HEK293 (cell line): ENCODE measurements at regions not wholly inside any gene's neighbourhood (a gene's known extent, or its start where the extent isn't known, plus 50 kb on each side); places are given as distances from the start of the nearest gene placed in this dataset.

Experiments
- CTCF ChIA-PET: fragments of 350-600 bp; formaldehyde crosslinking; extraction: SDS; loops from one replicate; lab custom pipeline; 2021; ENCODE audit warnings: antibody characterized with exemption; lab: Yijun Ruan, JAX
- POLR2A ChIA-PET: fragments of 300-600 bp; formaldehyde crosslinking; extraction: SDS; loops from one replicate; lab custom pipeline; 2020; ENCODE audit warnings: antibody characterized with exemption, inconsistent platforms; lab: Yijun Ruan, JAX
- H3K27ac ChIP-seq: fragments of 200-500 bp; sonication (Bioruptor generic); 2 replicates; pipeline ENCODE4 v1.5.1; 2014; ENCODE audit warnings: low read depth, low read length, control low read depth, inconsistent platforms; ENCODE audit errors: extremely low read depth
- H3K36me3 ChIP-seq, 2 experiments: fragments of 200-500 bp in 1 of 2; sonication (Bioruptor generic) in 1 of 2; 1 replicate in 1 of 2; 2 replicates in 1 of 2; pipeline ENCODE4 v1.5.1; 2014 to 2017; ENCODE audit warnings: inconsistent platforms in 2 of 2, low read length in 2 of 2; ENCODE audit not compliant: control insufficient read depth in 2 of 2, insufficient read depth in 1 of 2
- H3K4me1 ChIP-seq: fragments of 200-500 bp; sonication (Bioruptor generic); 2 replicates; pipeline ENCODE4 v1.5.1; 2014; ENCODE audit warnings: mild to moderate bottlenecking, low read length, inconsistent platforms; ENCODE audit not compliant: control insufficient read depth, insufficient read depth
- H3K4me3 ChIP-seq: 2 replicates; pipeline ENCODE4 v1.5.1; 2011; ENCODE audit warnings: low read depth, mild to moderate bottlenecking, control low read depth, low read length, moderate library complexity
- H3K9me3 ChIP-seq: fragments of 200-500 bp; sonication (Bioruptor generic); 2 replicates; pipeline ENCODE4 v1.5.1; 2014; ENCODE audit warnings: low read depth, low read length, inconsistent platforms; ENCODE audit not compliant: control insufficient read depth, insufficient read depth
- CTCF ChIP-seq: fragments of 450-650 bp; formaldehyde crosslinking; IDR thresholded peaks from 2 replicates; pipeline ENCODE4 v1.5.1; 2016; ENCODE audit warnings: missing biosample characterization, missing genetic modification characterization
- HOXA7 ChIP-seq: sonication (generic); formaldehyde crosslinking; IDR thresholded peaks from 2 replicates; pipeline ENCODE4 v1.8.1; 2022; ENCODE audit warnings: missing genetic modification reagents, borderline replicate concordance
- INSM2 ChIP-seq: fragments of 450-650 bp; formaldehyde crosslinking; IDR thresholded peaks from 2 replicates; pipeline ENCODE4 v1.5.1; 2016; ENCODE audit warnings: missing biosample characterization, missing genetic modification characterization
- SCRT1 ChIP-seq: fragments of 450-650 bp; formaldehyde crosslinking; IDR thresholded peaks from 2 replicates; pipeline ENCODE4 v1.5.1; 2016; ENCODE audit warnings: missing biosample characterization, missing genetic modification characterization, borderline replicate concordance
- YY1 ChIP-seq: fragments of 450-650 bp; formaldehyde crosslinking; IDR thresholded peaks from 2 replicates; pipeline ENCODE4 v1.5.1; 2018; ENCODE audit warnings: missing biosample characterization, missing genetic modification characterization
- ZNF239 ChIP-seq: fragments of 450-650 bp; formaldehyde crosslinking; IDR thresholded peaks from 2 replicates; pipeline ENCODE4 v1.5.1; 2016; ENCODE audit warnings: missing biosample characterization, missing genetic modification characterization
- ZNF366 ChIP-seq: fragments of 450-650 bp; formaldehyde crosslinking; conservative IDR thresholded peaks from 2 replicates; pipeline ENCODE4 v1.5.1; 2016; ENCODE audit warnings: missing biosample characterization, missing genetic modification characterization
- ZNF449 ChIP-seq: fragments of 450-650 bp; formaldehyde crosslinking; IDR thresholded peaks from 2 replicates; pipeline ENCODE4 v1.5.1; 2017; ENCODE audit warnings: missing biosample characterization, mild to moderate bottlenecking, missing genetic modification characterization, moderate library complexity
- ZNF544 ChIP-seq: fragments of 450-650 bp; formaldehyde crosslinking; IDR thresholded peaks from 2 replicates; pipeline ENCODE4 v1.5.0; 2017; ENCODE audit warnings: missing biosample characterization, missing genetic modification characterization
- ZNF549 ChIP-seq: fragments of 450-650 bp; IDR thresholded peaks from 2 replicates; pipeline ENCODE4 v1.5.1; 2018; ENCODE audit warnings: missing biosample characterization, missing genetic modification characterization, mild to moderate bottlenecking, inconsistent platforms, moderate library complexity
- ZNF571 ChIP-seq: fragments of 450-650 bp; formaldehyde crosslinking; IDR thresholded peaks from 2 replicates; pipeline ENCODE4 v1.5.0; 2017; ENCODE audit warnings: missing biosample characterization, missing genetic modification characterization
- ZNF626 ChIP-seq: fragments of 450-650 bp; sonication (Bioruptor Pico); formaldehyde crosslinking; IDR thresholded peaks from 2 replicates; pipeline ENCODE4 v1.5.1; 2018; ENCODE audit warnings: missing biosample characterization, missing genetic modification characterization, inconsistent platforms
- ZNF645 ChIP-seq: fragments of 450-650 bp; formaldehyde crosslinking; IDR thresholded peaks from 2 replicates; pipeline ENCODE4; 2016; ENCODE audit warnings: missing biosample characterization, missing genetic modification characterization
- ZNF747 ChIP-seq: fragments of 450-650 bp; formaldehyde crosslinking; IDR thresholded peaks from 2 replicates; pipeline ENCODE4 v1.5.1; 2016; ENCODE audit warnings: missing biosample characterization, missing genetic modification characterization
- ZSCAN30 ChIP-seq: fragments of 450-650 bp; IDR thresholded peaks from 2 replicates; pipeline ENCODE4 v1.5.1; 2018; ENCODE audit warnings: missing biosample characterization, mild to moderate bottlenecking, missing genetic modification characterization, moderate library complexity
- TF ChIP-seq, protein P1 (sequence below): fragments of 450-650 bp; formaldehyde crosslinking; IDR thresholded peaks from 2 replicates; pipeline ENCODE4 v1.5.1; 2016; ENCODE audit warnings: missing biosample characterization, missing genetic modification characterization, borderline replicate concordance

DNA sequence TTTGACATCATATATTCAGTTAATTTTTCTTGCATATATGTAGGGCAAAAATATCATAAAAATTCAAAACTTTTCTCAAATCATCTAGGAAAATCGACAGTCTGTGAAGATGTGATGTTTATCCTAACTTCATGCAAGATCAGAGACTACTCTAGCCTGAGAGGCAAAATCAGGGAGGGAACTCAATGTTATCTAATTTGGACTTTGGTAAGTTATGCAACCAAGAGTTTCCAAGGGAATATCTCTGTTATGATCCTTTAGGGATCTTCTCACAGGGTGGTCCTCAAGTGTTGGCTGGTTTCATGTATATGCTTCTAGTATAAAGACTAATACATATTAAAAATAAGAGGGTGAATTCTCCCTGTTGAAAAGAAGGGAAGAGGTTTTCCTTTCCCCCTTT, 723.9 kb downstream of the KHDRBS2 start:
- Histone ChIP-seq H3K27ac (no peak overlapping the region), H3K9me3 (no peaks in the 10 kb centered on the region), H3K36me3 (no peaks in the 10 kb centered on the region), H3K4me1 (no peaks in the 10 kb centered on the region), H3K4me3 (no peak overlapping the region)
- POLR2A ChIA-PET: no interaction called here
- CTCF ChIA-PET: no interaction called here
- no peak for TF ChIP-seq ZNF449 (tag by site-specific recombination)
- no peak for TF ChIP-seq ZNF549 (tag by site-specific recombination)
- TF ChIP-seq ZNF571: no peak
- TF ChIP-seq ZNF747 (tag by site-specific recombination): no peak
- no peak for TF ChIP-seq ZNF645 (tag by site-specific recombination)
- TF ChIP-seq ZNF239: no peak
- no peak for TF ChIP-seq HOXA7
- no peak for TF ChIP-seq ZNF626 (tag by site-specific recombination)
- no peak for TF ChIP-seq INSM2 (tag by site-specific recombination)
- no peak for TF ChIP-seq SCRT1 (tag by site-specific recombination)
- no peak for TF ChIP-seq ZNF366 (tag by site-specific recombination)
- TF ChIP-seq CTCF (tag by site-specific recombination): no peak
- TF ChIP-seq YY1: no peak
- TF ChIP-seq ZNF544 (tag by site-specific recombination): no peak
- TF ChIP-seq, protein P1, sequence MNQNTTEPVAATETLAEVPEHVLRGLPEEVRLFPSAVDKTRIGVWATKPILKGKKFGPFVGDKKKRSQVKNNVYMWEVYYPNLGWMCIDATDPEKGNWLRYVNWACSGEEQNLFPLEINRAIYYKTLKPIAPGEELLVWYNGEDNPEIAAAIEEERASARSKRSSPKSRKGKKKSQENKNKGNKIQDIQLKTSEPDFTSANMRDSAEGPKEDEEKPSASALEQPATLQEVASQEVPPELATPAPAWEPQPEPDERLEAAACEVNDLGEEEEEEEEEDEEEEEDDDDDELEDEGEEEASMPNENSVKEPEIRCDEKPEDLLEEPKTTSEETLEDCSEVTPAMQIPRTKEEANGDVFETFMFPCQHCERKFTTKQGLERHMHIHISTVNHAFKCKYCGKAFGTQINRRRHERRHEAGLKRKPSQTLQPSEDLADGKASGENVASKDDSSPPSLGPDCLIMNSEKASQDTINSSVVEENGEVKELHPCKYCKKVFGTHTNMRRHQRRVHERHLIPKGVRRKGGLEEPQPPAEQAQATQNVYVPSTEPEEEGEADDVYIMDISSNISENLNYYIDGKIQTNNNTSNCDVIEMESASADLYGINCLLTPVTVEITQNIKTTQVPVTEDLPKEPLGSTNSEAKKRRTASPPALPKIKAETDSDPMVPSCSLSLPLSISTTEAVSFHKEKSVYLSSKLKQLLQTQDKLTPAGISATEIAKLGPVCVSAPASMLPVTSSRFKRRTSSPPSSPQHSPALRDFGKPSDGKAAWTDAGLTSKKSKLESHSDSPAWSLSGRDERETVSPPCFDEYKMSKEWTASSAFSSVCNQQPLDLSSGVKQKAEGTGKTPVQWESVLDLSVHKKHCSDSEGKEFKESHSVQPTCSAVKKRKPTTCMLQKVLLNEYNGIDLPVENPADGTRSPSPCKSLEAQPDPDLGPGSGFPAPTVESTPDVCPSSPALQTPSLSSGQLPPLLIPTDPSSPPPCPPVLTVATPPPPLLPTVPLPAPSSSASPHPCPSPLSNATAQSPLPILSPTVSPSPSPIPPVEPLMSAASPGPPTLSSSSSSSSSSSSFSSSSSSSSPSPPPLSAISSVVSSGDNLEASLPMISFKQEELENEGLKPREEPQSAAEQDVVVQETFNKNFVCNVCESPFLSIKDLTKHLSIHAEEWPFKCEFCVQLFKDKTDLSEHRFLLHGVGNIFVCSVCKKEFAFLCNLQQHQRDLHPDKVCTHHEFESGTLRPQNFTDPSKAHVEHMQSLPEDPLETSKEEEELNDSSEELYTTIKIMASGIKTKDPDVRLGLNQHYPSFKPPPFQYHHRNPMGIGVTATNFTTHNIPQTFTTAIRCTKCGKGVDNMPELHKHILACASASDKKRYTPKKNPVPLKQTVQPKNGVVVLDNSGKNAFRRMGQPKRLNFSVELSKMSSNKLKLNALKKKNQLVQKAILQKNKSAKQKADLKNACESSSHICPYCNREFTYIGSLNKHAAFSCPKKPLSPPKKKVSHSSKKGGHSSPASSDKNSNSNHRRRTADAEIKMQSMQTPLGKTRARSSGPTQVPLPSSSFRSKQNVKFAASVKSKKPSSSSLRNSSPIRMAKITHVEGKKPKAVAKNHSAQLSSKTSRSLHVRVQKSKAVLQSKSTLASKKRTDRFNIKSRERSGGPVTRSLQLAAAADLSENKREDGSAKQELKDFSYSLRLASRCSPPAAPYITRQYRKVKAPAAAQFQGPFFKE (tag by site-specific recombination): no peak
- TF ChIP-seq ZSCAN30 (tag by site-specific recombination): no peak
- TF ChIP-seq, all 188 proteins: peak for 0
